ENCODE measurements at regions not wholly inside any gene's neighbourhood (a gene's known extent, or its start where the extent isn't known, plus 50 kb on each side); places are given as distances from the start of the nearest gene placed in this dataset.
"Not testable (repeated sequence)": the region's sequence is repeated elsewhere in the genome, so short reads cannot be mapped to it uniquely, and the experiment has no call there.

DNA sequence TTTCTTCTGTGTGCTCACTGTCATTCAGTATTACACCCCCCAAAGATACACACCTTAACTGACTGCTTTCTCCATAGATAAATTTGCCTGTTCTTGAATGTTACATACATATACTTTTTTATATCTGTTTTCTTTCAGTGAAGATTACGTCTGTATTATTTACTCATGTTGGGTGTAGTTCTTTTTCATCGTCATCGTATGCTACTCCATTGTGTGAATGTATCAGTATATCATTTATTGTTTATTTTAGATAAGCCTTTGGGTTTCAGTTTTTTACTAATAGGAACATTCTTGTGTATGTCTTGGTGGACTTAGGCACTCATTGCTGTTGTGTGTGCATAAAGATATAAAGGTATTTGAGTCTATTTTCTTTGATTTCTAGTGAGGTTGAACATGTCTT lies 64.4 kb downstream of the SEPTIN7 start:
- Histone ChIP-seq H3K79me1 (ENCODE audit: low read depth, low read length) (peaks cover 2% of the 10 kb centered on the region), H4K91ac (ENCODE audit: low read depth, low read length, poor library complexity) (no peak overlapping the region), H2BK120ac (ENCODE audit: low read depth, low read length) (no peak overlapping the region), H3K9me3 (replicated peaks in 1 of 2; ENCODE audit: control insufficient read depth in 2 of 2, insufficient read depth in 1 of 2, low read depth in 1 of 2, low read length in 2 of 2) (peaks cover 0 to 4% of the 10 kb centered on the region in 2 donors), H3K4me2 (ENCODE audit: insufficient read depth, low read length, poor library complexity, severe bottlenecking) (no peak overlapping the region), H3K14ac (ENCODE audit: low read length) (no peak overlapping the region), H3K18ac (ENCODE audit: low read length) (no peak overlapping the region), H4K8ac (ENCODE audit: low read depth, low read length) (no peak overlapping the region), H2BK12ac (ENCODE audit: low read length) (no peak overlapping the region), H3K4ac (ENCODE audit: low read length) (no peak overlapping the region), H3K36me3 (replicated peaks in 1 of 2; ENCODE audit: control insufficient read depth in 2 of 2, insufficient read depth in 2 of 2, low read length in 2 of 2) (peaks cover 0 to 69% of the 10 kb centered on the region in 2 donors), H2BK5ac (ENCODE audit: low read length) (no peak overlapping the region), H3K4me1 (ENCODE audit: control insufficient read depth in 2 of 2, insufficient read depth in 1 of 2, low read depth in 1 of 2, low read length in 2 of 2) (peaks cover 0 to 4% of the 10 kb centered on the region in 2 donors), H3K23ac (ENCODE audit: low read depth, low read length, poor library complexity) (no peak overlapping the region), H2AK5ac (ENCODE audit: low read depth, low read length) (no peak overlapping the region), H3K9ac (ENCODE audit: low read depth, low read length, poor library complexity) (no peak overlapping the region), H3K4me3 (ENCODE audit: low read length in 2 of 2) (no peak overlapping the region), H3K27me3 (ENCODE audit: control insufficient read depth in 3 of 3, insufficient read depth in 3 of 3, low read depth in 1 of 3, low read length in 3 of 3) (no peaks in the 10 kb centered on the region), H2AFZ (ENCODE audit: low read length) (no peak overlapping the region), H2BK15ac (ENCODE audit: low read length) (no peak overlapping the region), H3K27ac (replicated peaks; ENCODE audit: low read length) (no peak overlapping the region)
- WGBS, 2 donors (ENCODE audit: extremely low coverage in 2 of 2, insufficient read length in 2 of 2, insufficient replicate concordance in 1 of 2): no CpG with 5 or more reads among the region's 3 CpGs
- DNase-seq (ENCODE audit: low spot score): no peak

- peaks cover 2% of the 10 kb centered on the region for H3K79me1 ChIP-seq (ENCODE audit: low read depth, low read length)
- H2BK5ac ChIP-seq (ENCODE audit: low read length): no peak overlapping the region
- H3K36me3 ChIP-seq (replicated peaks in 1 of 2; ENCODE audit: control insufficient read depth in 2 of 2, insufficient read depth in 2 of 2, low read length in 2 of 2): peaks cover 0 to 76% of the 10 kb centered on the region in 2 donors
- no CpG with 5 or more reads among the region's 1 CpG for WGBS, 2 donors (ENCODE audit: extremely low coverage in 2 of 2, insufficient read length in 2 of 2, insufficient replicate concordance in 1 of 2)
- no peak overlapping the region for H3K4me2 ChIP-seq (ENCODE audit: insufficient read depth, low read length, poor library complexity, severe bottlenecking)
- H2AK5ac ChIP-seq (ENCODE audit: low read depth, low read length): no peak overlapping the region
- no peak overlapping the region for H3K23ac ChIP-seq (ENCODE audit: low read depth, low read length, poor library complexity)
- H3K18ac ChIP-seq (ENCODE audit: low read length): no peak overlapping the region
- no peak overlapping the region for H3K4ac ChIP-seq (ENCODE audit: low read length)
- no peak overlapping the region for H3K27ac ChIP-seq (replicated peaks; ENCODE audit: low read length)
- no peak for DNase-seq (ENCODE audit: low spot score)
- H3K14ac ChIP-seq (ENCODE audit: low read length): no peak overlapping the region
- no peak overlapping the region for H2BK120ac ChIP-seq (ENCODE audit: low read depth, low read length)
- no peaks in the 10 kb centered on the region for H3K9me3 ChIP-seq (replicated peaks in 1 of 2; ENCODE audit: control insufficient read depth in 2 of 2, insufficient read depth in 1 of 2, low read depth in 1 of 2, low read length in 2 of 2)
- H3K9ac ChIP-seq (ENCODE audit: low read depth, low read length, poor library complexity): no peak overlapping the region
- no peak overlapping the region for H3K4me3 ChIP-seq (ENCODE audit: low read length in 2 of 2)
- H2BK12ac ChIP-seq (ENCODE audit: low read length): no peak overlapping the region
- no peaks in the 10 kb centered on the region for H3K27me3 ChIP-seq (ENCODE audit: control insufficient read depth in 3 of 3, insufficient read depth in 3 of 3, low read depth in 1 of 3, low read length in 3 of 3)
- no peak overlapping the region for H4K8ac ChIP-seq (ENCODE audit: low read depth, low read length)
- H2AFZ ChIP-seq (ENCODE audit: low read length): no peak overlapping the region
- peaks cover 0 to 4% of the 10 kb centered on the region in 2 donors for H3K4me1 ChIP-seq (ENCODE audit: control insufficient read depth in 2 of 2, insufficient read depth in 1 of 2, low read depth in 1 of 2, low read length in 2 of 2)
- no peak overlapping the region for H4K91ac ChIP-seq (ENCODE audit: low read depth, low read length, poor library complexity)
- no peak overlapping the region for H2BK15ac ChIP-seq (ENCODE audit: low read length)
Observed at GRCh38 chr7:35866186-35866585, 65.3 kb downstream of the SEPTIN7 start.

- not testable (repeated sequence) for H2BK12ac ChIP-seq (ENCODE audit: low read length); H3K79me1 ChIP-seq (ENCODE audit: low read depth, low read length); H3K14ac ChIP-seq (ENCODE audit: low read length); H3K23ac ChIP-seq (ENCODE audit: low read depth, low read length, poor library complexity); H3K4me1 ChIP-seq (ENCODE audit: control insufficient read depth in 2 of 2, insufficient read depth in 1 of 2, low read depth in 1 of 2, low read length in 2 of 2); H4K8ac ChIP-seq (ENCODE audit: low read depth, low read length); H3K9ac ChIP-seq (ENCODE audit: low read depth, low read length, poor library complexity); H3K4me3 ChIP-seq (ENCODE audit: low read length in 2 of 2); H2BK15ac ChIP-seq (ENCODE audit: low read length); H3K4ac ChIP-seq (ENCODE audit: low read length); H3K27me3 ChIP-seq (ENCODE audit: control insufficient read depth in 3 of 3, insufficient read depth in 3 of 3, low read depth in 1 of 3, low read length in 3 of 3); H3K27ac ChIP-seq (replicated peaks; ENCODE audit: low read length); H3K4me2 ChIP-seq (ENCODE audit: insufficient read depth, low read length, poor library complexity, severe bottlenecking); H2AFZ ChIP-seq (ENCODE audit: low read length); H3K9me3 ChIP-seq (replicated peaks in 1 of 2; ENCODE audit: control insufficient read depth in 2 of 2, insufficient read depth in 1 of 2, low read depth in 1 of 2, low read length in 2 of 2); H2BK120ac ChIP-seq (ENCODE audit: low read depth, low read length); H3K18ac ChIP-seq (ENCODE audit: low read length); H2AK5ac ChIP-seq (ENCODE audit: low read depth, low read length); H2BK5ac ChIP-seq (ENCODE audit: low read length); DNase-seq (ENCODE audit: low spot score); H4K91ac ChIP-seq (ENCODE audit: low read depth, low read length, poor library complexity)
- no CpG with 5 or more reads among the region's 1 CpG for WGBS, 2 donors (ENCODE audit: extremely low coverage in 2 of 2, insufficient read length in 2 of 2, insufficient replicate concordance in 1 of 2)
- H3K36me3 ChIP-seq (replicated peaks in 1 of 2; ENCODE audit: control insufficient read depth in 2 of 2, insufficient read depth in 2 of 2, low read length in 2 of 2): peaks cover 0 to 81% of the 10 kb centered on the region in 2 donors
Observed at GRCh38 chr7:35869117-35869516, 68.3 kb downstream of the SEPTIN7 start.

DNA sequence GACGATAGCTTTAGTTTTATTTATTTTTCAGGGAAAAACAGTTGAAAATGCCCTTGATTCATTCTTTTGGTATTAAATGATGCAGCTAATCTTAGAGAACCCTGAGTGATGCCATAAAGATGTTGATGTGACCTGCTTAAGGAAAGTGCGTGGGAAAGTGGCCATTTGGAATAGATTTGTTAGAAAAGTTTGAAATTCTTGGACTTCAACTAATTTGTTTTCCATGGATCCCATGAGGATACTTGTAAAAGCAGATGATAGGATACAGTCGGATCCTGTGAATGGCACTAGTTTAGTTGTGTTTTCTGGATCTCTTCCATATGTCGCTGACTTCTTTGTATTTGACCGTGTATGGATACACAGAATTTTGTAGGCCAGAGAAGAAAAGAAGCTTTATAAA lies 69.0 kb downstream of the SEPTIN7 start:
- H4K8ac ChIP-seq (ENCODE audit: low read depth, low read length): no peak overlapping the region
- no peak overlapping the region for H2AFZ ChIP-seq (ENCODE audit: low read length)
- H3K23ac ChIP-seq (ENCODE audit: low read depth, low read length, poor library complexity): no peak overlapping the region
- no peak overlapping the region for H3K18ac ChIP-seq (ENCODE audit: low read length)
- peaks cover 0 to 81% of the 10 kb centered on the region in 2 donors for H3K36me3 ChIP-seq (replicated peaks in 1 of 2; ENCODE audit: control insufficient read depth in 2 of 2, insufficient read depth in 2 of 2, low read length in 2 of 2)
- H2BK12ac ChIP-seq (ENCODE audit: low read length): no peak overlapping the region
- no peak overlapping the region for H3K14ac ChIP-seq (ENCODE audit: low read length)
- H2AK5ac ChIP-seq (ENCODE audit: low read depth, low read length): no peak overlapping the region
- no peak overlapping the region for H3K4me2 ChIP-seq (ENCODE audit: insufficient read depth, low read length, poor library complexity, severe bottlenecking)
- H4K91ac ChIP-seq (ENCODE audit: low read depth, low read length, poor library complexity): no peak overlapping the region
- no peak overlapping the region for H2BK15ac ChIP-seq (ENCODE audit: low read length)
- no peak overlapping the region for H2BK120ac ChIP-seq (ENCODE audit: low read depth, low read length)
- no peaks in the 10 kb centered on the region for H3K9me3 ChIP-seq (replicated peaks in 1 of 2; ENCODE audit: control insufficient read depth in 2 of 2, insufficient read depth in 1 of 2, low read depth in 1 of 2, low read length in 2 of 2)
- no peak overlapping the region for H2BK5ac ChIP-seq (ENCODE audit: low read length)
- no peak overlapping the region for H3K4me3 ChIP-seq (ENCODE audit: low read length in 2 of 2)
- H3K9ac ChIP-seq (ENCODE audit: low read depth, low read length, poor library complexity): no peak overlapping the region
- no peaks in the 10 kb centered on the region for H3K4me1 ChIP-seq (ENCODE audit: control insufficient read depth in 2 of 2, insufficient read depth in 1 of 2, low read depth in 1 of 2, low read length in 2 of 2)
- no peak for DNase-seq (ENCODE audit: low spot score)
- H3K4ac ChIP-seq (ENCODE audit: low read length): no peak overlapping the region
- no peak overlapping the region for H3K27ac ChIP-seq (replicated peaks; ENCODE audit: low read length)
- no peaks in the 10 kb centered on the region for H3K27me3 ChIP-seq (ENCODE audit: control insufficient read depth in 3 of 3, insufficient read depth in 3 of 3, low read depth in 1 of 3, low read length in 3 of 3)
- peaks cover 2% of the 10 kb centered on the region for H3K79me1 ChIP-seq (ENCODE audit: low read depth, low read length)
- WGBS, 2 donors (ENCODE audit: extremely low coverage in 2 of 2, insufficient read length in 2 of 2, insufficient replicate concordance in 1 of 2): no CpG with 5 or more reads among the region's 5 CpGs
